ENCODE measurements at regions not wholly inside any gene's neighbourhood (a gene's known extent, or its start where the extent isn't known, plus 50 kb on each side); places are given as distances from the start of the nearest gene placed in this dataset.

- no peak for TF ChIP-seq CTCF (IDR thresholded peaks at IDR 0.05)
- no peak for TF ChIP-seq EZH2 (IDR thresholded peaks at IDR 0.05)
Measured at GRCh38 chr10:10326116-10326515, 691.6 kb upstream of the CELF2 start.

Data from neural progenitor cell (in vitro differentiated cells).